Stimulated activated effector memory CD8-positive, alpha-beta T cell treated with anti-CD3 and anti-CD28 coated beads, Interleukin-12 subunit alpha, Interleukin-12 subunit beta, amount 100 ng/mL, for 72 hours (primary cell): ENCODE measurements at regions not wholly inside any gene's neighbourhood (a gene's known extent, or its start where the extent isn't known, plus 50 kb on each side); places are given as distances from the start of the nearest gene placed in this dataset.

Experiments used
- ATAC-seq: fragments of 150-1000 bp; cut with Tn5 transposase; 2 replicates; pipeline ENCODE4 v1.10.0; 2021
- DNase-seq, 2 donors: peaks; one replicate each; pipeline ENCODE4 v3.0.0; 2021 to 2022; ENCODE audit warnings: low spot score in 2 of 2
- H3K27ac Mint-ChIP-seq: one replicate; pipeline ENCODE4 v1.8.0; 2022; ENCODE audit warnings: mild to moderate bottlenecking, mixed read lengths
- H3K36me3 Mint-ChIP-seq: one replicate; pipeline ENCODE4 v1.8.0; 2022; ENCODE audit warnings: mild to moderate bottlenecking, mixed read lengths
- H3K4me1 Mint-ChIP-seq: one replicate; pipeline ENCODE4 v1.8.0; 2022; ENCODE audit warnings: mixed read lengths
- H3K4me3 Mint-ChIP-seq: one replicate; pipeline ENCODE4 v1.8.0; 2022; ENCODE audit warnings: mild to moderate bottlenecking, mixed read lengths
- H3K9me3 Mint-ChIP-seq: one replicate; pipeline ENCODE4 v1.8.0; 2022; ENCODE audit warnings: mixed read lengths

- H3K4me3 Mint-ChIP-seq, result no peak overlapping the region
- H3K4me1 Mint-ChIP-seq, result no peaks in the 10 kb centered on the region
- ATAC-seq (no peak), DNase-seq (no peak)
- no peaks in the 10 kb centered on the region for H3K9me3 Mint-ChIP-seq
- H3K27ac Mint-ChIP-seq, result no peak overlapping the region
- no peaks in the 10 kb centered on the region for H3K36me3 Mint-ChIP-seq
Observed at GRCh38 chr6:163974322-163974721, 559.8 kb downstream of the QKI start.

- no peak overlapping the region for H3K27ac Mint-ChIP-seq
- no peak overlapping the region for H3K4me3 Mint-ChIP-seq
- no peak for DNase-seq
- H3K9me3 Mint-ChIP-seq, result no peaks in the 10 kb centered on the region
- no peak for ATAC-seq
- no peaks in the 10 kb centered on the region for H3K4me1 Mint-ChIP-seq
- no peaks in the 10 kb centered on the region for H3K36me3 Mint-ChIP-seq
Observed at GRCh38 chr6:163971841-163972838, 557.6 kb downstream of the QKI start.

- H3K9me3 Mint-ChIP-seq, result no peaks in the 10 kb centered on the region
- no peak for DNase-seq
- ATAC-seq, result peak; percentile 24
- H3K36me3 Mint-ChIP-seq, result no peaks in the 10 kb centered on the region
- no peak overlapping the region for H3K27ac Mint-ChIP-seq
- H3K4me3 Mint-ChIP-seq, result no peak overlapping the region
- no peaks in the 10 kb centered on the region for H3K4me1 Mint-ChIP-seq
Observed at GRCh38 chr6:163970846-163971564, 556.5 kb downstream of the QKI start.

GRCh38 chr6:163965426-163966348 lies 551.2 kb downstream of the QKI start:
- no peak overlapping the region for H3K4me3 Mint-ChIP-seq
- no peak for DNase-seq
- H3K36me3 Mint-ChIP-seq, result no peaks in the 10 kb centered on the region
- no peaks in the 10 kb centered on the region for H3K4me1 Mint-ChIP-seq
- H3K9me3 Mint-ChIP-seq, result no peaks in the 10 kb centered on the region
- ATAC-seq, result no peak
- no peak overlapping the region for H3K27ac Mint-ChIP-seq

- Mint-ChIP-seq H3K27ac (no peak overlapping the region), H3K9me3 (no peaks in the 10 kb centered on the region), H3K36me3 (no peaks in the 10 kb centered on the region), H3K4me1 (no peaks in the 10 kb centered on the region), H3K4me3 (no peak overlapping the region)
- no peak for ATAC-seq
- no peak for DNase-seq
Observed at GRCh38 chr6:163964789-163965188, 550.3 kb downstream of the QKI start.

- H3K27ac Mint-ChIP-seq, result no peak overlapping the region
- H3K4me3 Mint-ChIP-seq, result no peak overlapping the region
- H3K36me3 Mint-ChIP-seq, result no peaks in the 10 kb centered on the region
- no peaks in the 10 kb centered on the region for H3K9me3 Mint-ChIP-seq
- ATAC-seq (no peak), DNase-seq (no peak)
- no peaks in the 10 kb centered on the region for H3K4me1 Mint-ChIP-seq
Observed at GRCh38 chr6:163963205-163964120, 548.9 kb downstream of the QKI start.

GRCh38 chr6:163962627-163963117 lies 548.2 kb downstream of the QKI start:
- H3K27ac Mint-ChIP-seq, result no peak overlapping the region
- no peak overlapping the region for H3K4me3 Mint-ChIP-seq
- no peaks in the 10 kb centered on the region for H3K9me3 Mint-ChIP-seq
- H3K4me1 Mint-ChIP-seq, result no peaks in the 10 kb centered on the region
- no peaks in the 10 kb centered on the region for H3K36me3 Mint-ChIP-seq
- DNase-seq, result no peak
- ATAC-seq, result no peak

GRCh38 chr6:163960128-163960527 lies 545.6 kb downstream of the QKI start:
- Mint-ChIP-seq H3K27ac (no peak overlapping the region), H3K4me3 (no peak overlapping the region), H3K9me3 (no peaks in the 10 kb centered on the region), H3K36me3 (no peaks in the 10 kb centered on the region), H3K4me1 (peaks cover 4% of the 10 kb centered on the region)
- DNase-seq (no peak), ATAC-seq (no peak)

- no peak for ATAC-seq
- H3K4me3 Mint-ChIP-seq, result no peak overlapping the region
- peaks cover 4% of the 10 kb centered on the region for H3K4me1 Mint-ChIP-seq
- no peak for DNase-seq
- H3K9me3 Mint-ChIP-seq, result no peaks in the 10 kb centered on the region
- H3K27ac Mint-ChIP-seq, result no peak overlapping the region
- no peaks in the 10 kb centered on the region for H3K36me3 Mint-ChIP-seq
Observed at GRCh38 chr6:163958646-163959045, 544.1 kb downstream of the QKI start.

GRCh38 chr6:163956571-163957407 lies 542.3 kb downstream of the QKI start:
- no peak overlapping the region for H3K27ac Mint-ChIP-seq
- no peaks in the 10 kb centered on the region for H3K36me3 Mint-ChIP-seq
- no peak overlapping the region for H3K4me3 Mint-ChIP-seq
- DNase-seq (peak; percentile 35 to 62), ATAC-seq (peak; percentile 85)
- H3K4me1 Mint-ChIP-seq, result peaks cover 4% of the 10 kb centered on the region
- no peaks in the 10 kb centered on the region for H3K9me3 Mint-ChIP-seq

GRCh38 chr6:163955756-163956155 lies 541.2 kb downstream of the QKI start:
- Mint-ChIP-seq H3K9me3 (no peaks in the 10 kb centered on the region), H3K27ac (no peak overlapping the region), H3K4me1 (peaks cover 4% of the 10 kb centered on the region), H3K4me3 (no peak overlapping the region), H3K36me3 (no peaks in the 10 kb centered on the region)
- no peak for DNase-seq
- no peak for ATAC-seq

GRCh38 chr6:163955096-163955495 lies 540.6 kb downstream of the QKI start:
- Mint-ChIP-seq H3K9me3 (no peaks in the 10 kb centered on the region), H3K36me3 (no peaks in the 10 kb centered on the region)
- no peak for DNase-seq

GRCh38 chr6:163954088-163954775 lies 539.7 kb downstream of the QKI start:
- H3K4me1 Mint-ChIP-seq, result peaks cover 4% of the 10 kb centered on the region
- H3K9me3 Mint-ChIP-seq, result no peaks in the 10 kb centered on the region
- no peak overlapping the region for H3K27ac Mint-ChIP-seq
- no peak overlapping the region for H3K4me3 Mint-ChIP-seq
- ATAC-seq (no peak), DNase-seq (no peak)
- no peaks in the 10 kb centered on the region for H3K36me3 Mint-ChIP-seq

More at GRCh38 chr6:163955096-163955495, 540.6 kb downstream of the QKI start:
- Mint-ChIP-seq H3K4me3 (no peak overlapping the region), H3K27ac (no peak overlapping the region), H3K4me1 (peaks cover 4% of the 10 kb centered on the region)
- no peak for ATAC-seq
